Head of caudate nucleus (tissue), 42 donors: ENCODE measurements at regions not wholly inside any gene's neighbourhood (a gene's known extent, or its start where the extent isn't known, plus 50 kb on each side); places are given as distances from the start of the nearest gene placed in this dataset.
A peak's percentile ranks its signal among the peaks of the same experiment; 100 is the strongest.

Experiments
- DNase-seq, 42 donors: peaks; one replicate each; pipeline versions ENCODE4 v3.0.0 to v3.0.0-alpha.2; 2020 to 2021; ENCODE audit warnings: mixed read lengths in 7 of 42
- intact Hi-C: fragments of 100-400 bp; cut with DNase I; formaldehyde crosslinking; loops from one replicate; pipeline ENCODE4 v1.15.0; 2022

DNA sequence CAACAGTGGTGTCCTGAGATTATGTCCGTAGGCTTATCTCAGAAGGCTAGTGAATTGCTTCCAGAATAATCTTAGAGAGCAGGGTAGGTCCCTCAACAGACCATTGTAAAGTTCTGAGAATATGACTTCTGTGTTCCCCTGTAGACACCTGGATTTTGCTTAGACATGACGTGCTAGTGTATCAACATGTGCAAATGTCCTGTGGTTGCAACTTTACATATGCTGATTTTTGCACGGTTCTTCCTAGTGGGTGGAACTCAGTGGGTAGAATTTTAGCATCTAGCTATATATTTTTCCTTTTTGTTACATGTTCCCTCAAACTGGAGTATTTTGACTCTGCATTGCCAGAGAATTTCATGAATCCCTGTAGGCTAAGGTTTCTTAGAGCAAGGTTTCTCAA, 459.2 kb downstream of the RNF144B start:
- DNase-seq: no peak
- intact Hi-C loops: no loop called here

DNA sequence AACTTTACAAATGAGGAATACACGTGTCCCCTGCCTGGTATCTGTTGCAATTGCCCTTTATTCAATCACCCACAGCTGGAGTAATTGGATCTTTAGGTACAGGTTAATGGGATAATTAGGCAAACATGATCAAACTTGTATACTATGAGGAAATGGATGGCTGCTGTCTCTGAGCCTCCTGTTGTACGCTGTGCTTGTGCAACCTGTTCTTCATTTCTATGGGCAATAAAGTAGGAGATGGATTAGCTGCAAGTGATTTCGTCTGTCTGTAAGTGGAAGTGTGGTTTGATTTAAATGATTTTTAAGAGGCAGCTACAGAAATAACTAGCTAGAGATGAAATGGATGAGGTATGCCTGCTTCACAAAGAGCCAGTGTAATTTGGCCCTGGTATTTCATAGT, 474.1 kb downstream of the RNF144B start:
- DNase-seq: no peak
- intact Hi-C loops: no loop called here

DNA sequence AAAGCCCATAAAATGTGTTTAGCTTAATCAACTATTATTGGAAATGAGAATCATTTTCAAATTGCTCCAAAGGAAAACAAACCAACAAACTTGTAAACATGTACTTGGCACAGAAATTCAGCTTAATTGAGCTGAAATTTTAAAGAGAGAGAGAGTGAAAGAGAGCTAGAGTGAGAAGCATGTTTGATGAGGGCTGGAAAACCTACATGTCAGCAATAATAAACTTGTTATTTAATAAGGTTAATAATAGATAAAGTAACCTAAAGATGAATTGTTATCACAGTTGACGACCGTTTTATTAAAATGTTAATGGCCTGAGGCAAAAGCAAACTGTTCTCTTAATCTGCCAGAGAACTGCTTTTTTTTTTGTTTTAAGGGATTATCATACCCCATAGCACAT, 496.1 kb downstream of the RNF144B start:
- no peak for DNase-seq
- intact Hi-C loops: no loop called here

DNA sequence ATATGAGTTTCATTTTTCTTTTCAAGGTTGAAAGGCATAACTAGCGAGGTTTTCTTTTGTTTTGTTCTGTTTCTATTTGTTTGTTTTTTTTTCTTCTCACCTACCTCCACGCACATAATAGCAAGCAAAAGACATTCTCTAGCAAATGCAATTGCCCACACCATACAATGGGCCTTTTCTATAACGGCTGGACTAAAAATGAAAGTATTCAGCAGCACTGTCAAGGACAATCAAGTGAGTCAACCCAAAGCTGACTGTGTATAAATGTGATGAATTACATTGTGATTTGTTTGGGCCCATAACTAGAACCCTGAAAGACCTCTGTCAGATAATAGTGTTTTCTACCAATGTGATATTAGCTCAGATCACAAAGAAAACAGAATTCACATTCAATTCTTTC, 496.7 kb downstream of the RNF144B start:
- peak in 3 of 42 donors; percentile 5 to 48 (median 18) for DNase-seq
- intact Hi-C loops: no loop called here

DNA sequence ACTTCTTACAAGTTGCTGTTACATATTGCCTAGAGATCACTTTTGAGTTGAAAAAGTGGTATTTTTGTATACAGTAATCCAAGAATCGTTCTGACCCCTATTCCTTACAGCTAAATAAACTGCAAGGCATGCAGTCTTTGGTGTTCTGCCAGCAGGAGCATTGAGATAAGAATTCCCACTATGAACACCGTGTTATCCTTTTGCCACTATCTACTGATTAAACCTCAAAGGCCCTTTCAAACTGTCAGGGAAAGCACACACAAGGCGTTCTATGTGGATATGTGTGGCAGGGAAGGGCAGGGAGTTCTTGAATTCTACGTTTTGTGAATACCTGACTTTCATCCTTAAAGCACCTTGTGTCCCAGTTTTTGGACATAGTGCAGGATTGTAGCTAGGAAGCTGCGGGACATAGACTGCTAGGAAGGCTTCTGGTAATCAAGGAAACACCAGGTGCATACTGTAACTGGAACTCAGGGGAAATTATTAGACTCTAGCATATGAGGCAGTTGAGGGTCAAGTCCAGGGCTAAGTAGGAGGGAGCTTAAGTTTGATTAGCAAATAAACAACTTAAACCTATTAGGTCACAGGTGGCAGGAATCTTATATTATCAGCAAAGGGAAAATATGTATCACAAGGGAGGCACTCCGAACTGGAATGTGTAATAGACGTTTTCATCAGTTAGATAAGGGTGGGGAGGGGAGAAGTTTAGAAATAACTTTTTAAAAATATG, 506.6 kb downstream of the RNF144B start:
- DNase-seq: no peak
- intact Hi-C loops: no loop called here

DNA sequence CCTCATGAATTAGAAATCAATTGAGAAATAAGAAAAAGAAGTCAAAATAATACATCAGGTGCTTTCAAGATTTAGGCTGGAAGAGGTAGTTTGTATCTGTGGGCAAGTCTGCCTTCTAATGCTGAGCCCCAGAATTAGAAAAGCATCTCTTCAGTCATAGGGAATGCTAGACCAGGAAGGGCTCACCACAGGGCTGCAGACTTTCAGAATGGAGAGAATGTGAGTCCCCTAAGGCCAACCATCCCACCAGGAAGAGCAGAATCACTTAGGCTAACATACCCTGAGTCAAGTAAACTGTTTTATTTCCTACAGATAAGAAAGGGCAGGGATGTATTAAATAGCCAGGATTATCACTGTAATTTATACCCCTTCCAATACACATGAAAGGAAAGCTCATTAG, 510.2 kb downstream of the RNF144B start:
- DNase-seq: no peak
- intact Hi-C loops: no loop called here

DNA sequence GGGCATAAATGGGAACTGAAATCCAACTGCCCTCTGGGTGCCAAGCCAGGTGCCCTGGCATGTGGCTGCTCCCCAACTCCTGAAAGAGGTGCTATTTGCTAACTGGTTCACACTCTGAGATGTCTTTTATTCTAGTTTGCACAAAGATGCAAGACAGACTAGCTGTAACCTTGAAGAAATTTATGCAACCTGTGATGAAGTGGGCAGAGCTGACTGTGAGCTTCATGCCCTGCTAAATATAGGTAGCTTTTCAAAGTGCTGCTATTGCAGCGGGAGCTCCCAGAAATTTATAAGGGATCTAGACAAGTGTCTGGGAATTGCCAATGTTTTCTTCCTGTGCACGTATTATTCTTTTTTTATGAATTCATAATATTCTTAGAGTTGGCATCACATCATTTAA, 517.5 kb downstream of the RNF144B start:
- intact Hi-C loops: no loop called here
- DNase-seq: peak in 30 of 42 donors; percentile 1 to 81 (median 22)

DNA sequence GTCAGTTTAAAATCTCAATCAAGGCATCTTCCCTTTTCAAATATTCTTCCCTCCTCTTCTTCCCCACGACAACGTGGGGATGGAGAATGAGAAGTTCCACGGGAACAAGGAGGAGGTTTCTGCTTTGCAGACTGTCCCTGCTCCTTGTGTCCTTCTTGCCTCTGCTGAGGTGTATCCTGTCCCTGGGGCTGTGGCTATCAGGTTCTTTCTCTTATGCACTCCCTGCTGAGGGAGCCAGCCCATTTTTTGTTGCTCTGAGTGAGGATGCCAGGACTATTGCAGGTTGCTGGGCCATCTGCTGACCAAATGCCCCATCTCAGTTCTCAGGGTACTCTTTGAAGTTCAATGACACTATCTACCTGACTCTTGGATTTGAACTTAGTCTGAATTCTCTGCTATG, 533.6 kb downstream of the RNF144B start:
- intact Hi-C loops: no loop called here
- no peak for DNase-seq

DNA sequence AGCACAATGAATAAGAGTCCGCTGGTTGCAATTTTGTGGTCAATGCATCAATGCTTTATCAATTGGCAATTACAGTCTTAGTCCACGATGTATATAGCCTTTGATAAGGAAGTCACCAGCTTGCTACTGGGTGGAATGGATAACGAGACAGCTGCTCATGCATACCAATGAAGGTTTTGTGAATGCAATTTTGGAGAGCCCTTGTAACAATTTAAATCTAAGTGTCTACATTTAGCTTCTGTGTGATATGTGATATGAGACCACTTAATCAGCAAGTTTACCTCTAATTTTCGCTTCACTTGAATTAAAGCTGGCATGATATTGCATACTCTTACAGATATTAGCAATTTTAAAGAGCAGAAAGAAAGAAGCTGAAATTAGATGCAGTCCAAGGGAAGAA, 543.9 kb downstream of the RNF144B start:
- intact Hi-C loops: no loop called here
- DNase-seq: no peak

DNA sequence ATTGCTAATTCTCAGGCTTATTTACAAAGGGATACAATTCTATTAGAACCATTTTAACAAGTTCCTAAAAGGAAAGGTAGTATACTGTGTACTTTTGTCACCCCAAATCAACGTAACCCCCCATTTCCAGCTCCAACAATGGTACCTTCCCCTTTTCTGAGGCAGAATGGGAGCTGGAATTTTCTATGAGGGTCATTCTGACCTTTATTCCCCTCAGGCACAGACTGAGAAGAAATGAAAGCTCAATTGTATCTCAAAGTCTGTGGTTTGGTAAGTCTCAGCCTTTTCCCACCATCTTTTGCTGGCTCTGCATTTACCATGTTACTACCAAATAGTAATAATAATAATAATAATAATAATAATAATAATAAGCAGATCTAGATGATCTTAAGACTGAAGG, 571.0 kb downstream of the RNF144B start:
- intact Hi-C loops: no loop called here
- DNase-seq: no peak

DNA sequence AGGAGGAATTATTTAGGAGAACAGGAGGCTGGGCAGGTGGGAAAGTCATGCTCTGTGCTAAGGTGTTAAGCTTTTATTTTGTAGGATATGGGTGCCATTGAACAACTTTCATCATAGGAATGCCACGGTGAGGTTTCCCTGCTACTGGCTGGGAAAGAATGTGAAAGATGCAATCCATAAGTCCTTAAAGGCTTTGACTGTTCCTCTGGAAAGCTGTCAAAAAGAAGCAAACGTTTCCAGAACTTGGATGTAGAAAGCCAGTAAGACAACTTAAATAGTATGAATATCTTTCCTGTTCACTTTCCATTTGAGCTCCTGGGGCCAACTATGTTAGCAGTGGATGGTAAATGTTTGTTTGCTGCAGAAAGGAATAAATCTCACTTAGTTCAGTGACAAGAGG, 574.4 kb downstream of the RNF144B start:
- intact Hi-C loops: no loop called here
- DNase-seq: no peak

DNA sequence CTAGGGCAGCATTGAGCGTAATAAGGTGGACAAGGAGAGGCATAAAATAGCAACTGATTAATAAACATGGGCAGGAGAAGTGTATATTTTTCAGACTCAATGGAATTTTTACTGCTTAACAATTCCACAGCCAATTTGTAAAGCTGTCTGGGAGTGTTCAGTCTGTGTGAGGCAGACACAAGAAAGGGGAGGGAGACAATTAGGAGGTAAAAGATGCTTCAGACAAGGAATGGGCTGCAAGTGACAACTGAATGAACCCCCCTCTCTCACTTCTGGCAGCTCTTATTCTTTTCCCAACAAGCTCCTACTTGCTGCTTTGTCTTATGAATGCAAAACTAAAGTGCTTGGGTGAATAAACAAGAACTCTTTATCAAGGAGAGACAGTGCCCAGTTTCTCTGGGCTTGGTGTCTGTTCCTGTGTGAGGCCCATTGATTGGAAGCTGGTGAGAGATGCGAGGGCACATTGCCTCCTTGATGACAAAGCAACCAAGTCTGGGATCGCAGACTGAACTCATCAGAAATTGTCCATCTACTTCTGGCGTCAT, 575.3 kb downstream of the RNF144B start:
- peak in 5 of 42 donors; percentile 2 to 24 (median 8) for DNase-seq
- intact Hi-C loops: no loop called here

DNA sequence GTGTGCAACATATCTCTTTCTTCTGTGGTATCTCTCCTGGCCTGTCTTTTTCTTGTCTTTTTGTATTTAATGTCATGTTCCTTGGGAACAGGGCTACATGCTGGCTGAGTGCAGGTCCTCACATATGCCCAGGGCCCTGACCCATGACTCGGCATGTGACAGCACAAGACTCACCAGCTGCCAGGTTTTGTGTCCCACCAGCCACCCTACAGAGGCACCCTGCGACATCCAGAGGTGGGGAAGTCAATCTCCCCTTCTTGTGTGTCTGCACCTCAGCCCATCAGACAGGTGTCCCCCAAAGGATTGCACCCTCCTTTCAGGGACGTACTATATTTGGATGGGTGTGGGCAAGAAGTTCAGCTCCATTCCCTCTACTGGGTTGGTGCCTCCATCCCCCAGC, 576.3 kb downstream of the RNF144B start:
- intact Hi-C loops: no loop called here
- no peak for DNase-seq

DNA sequence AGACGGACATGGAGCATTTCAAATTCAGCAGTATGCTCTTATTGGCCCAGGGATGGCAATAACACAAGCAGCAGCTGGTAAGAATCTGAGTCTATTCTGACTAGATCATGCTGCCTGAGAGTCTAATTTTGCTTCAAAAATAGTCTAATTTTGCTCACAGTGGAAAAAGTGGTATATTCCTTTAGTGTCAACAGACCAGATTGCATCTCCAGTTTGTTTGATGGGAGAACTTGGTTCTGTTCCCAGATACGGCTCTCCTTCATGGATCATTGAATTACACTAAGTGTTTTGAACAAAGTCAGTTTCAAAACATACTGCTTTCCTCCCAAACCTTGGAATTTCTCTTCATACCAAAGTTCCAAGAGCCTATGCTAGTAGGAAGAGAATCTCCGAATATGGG, 586.1 kb downstream of the RNF144B start:
- intact Hi-C loops: no loop called here
- DNase-seq: no peak

DNA sequence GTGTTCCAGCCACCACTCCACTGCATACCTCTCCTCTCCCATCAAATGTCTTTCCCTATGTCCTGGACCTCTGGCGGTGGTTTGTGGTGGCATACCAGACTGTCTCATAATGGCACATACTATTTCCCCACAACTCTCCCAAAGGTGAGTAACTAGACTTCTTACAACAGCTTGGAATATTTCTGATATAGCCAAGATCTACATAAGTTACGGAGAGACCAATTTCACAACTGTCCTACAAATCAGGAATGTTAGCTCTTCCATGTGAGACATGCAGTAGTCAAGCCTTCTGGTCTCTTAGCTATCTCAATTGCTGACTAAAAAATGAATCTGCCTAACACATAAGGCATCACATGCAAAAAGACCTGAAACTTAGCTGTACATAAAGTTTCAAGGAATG, 588.9 kb downstream of the RNF144B start:
- no peak for DNase-seq
- intact Hi-C loops: no loop called here

DNA sequence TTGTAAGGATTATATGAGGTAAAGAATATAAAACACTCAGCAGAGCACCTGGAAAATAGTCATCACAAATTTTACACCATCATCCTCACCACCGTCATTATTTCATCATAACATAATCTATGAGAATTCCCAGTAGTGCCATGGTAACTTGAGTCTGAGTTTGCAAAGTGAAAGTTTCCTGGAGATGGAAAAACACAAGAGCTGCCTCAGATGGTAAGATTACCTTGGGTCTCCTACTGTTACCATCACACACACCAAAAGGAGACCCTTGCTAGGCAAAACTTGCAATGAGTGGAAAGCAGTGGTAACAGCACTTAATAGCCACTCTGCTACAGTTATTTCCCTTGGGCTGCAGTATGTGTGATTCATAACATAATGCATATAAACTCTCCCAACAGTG, 589.8 kb downstream of the RNF144B start:
- intact Hi-C loops: no loop called here
- DNase-seq: no peak

DNA sequence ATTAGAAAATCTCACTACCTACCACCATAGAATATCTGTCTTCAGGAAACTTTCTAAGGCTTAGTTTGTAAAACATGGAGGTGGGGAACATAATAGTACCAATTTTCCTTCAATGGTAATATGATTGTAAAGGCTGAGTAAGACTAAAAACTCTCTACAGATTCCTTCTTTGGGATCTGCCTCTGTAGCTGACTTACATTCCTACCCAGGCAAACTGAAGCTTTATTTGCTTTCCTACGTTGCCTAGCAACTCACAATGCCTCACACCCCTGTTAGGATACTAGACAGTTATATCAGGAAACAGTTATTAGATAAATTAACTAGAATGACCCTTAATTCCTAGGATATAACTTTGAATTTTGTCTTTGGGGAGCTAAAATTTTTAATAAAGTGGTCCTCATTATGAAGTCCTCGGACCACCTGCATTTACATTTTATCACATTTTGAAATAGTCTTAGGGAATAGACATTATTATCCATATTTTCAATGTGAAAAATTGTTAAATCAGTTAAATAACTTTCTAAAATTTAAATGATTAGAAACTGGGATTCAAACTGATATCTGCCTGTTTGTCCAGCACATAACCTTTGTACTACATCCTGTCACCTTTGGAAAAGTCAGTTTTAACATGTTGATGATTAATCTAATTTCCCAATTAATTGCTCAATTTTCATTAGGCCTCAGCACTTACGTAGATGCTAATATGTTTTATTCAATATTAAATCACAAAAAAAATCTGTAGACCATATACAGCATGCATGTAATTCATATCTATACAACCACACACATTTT, 591.4 kb downstream of the RNF144B start:
- intact Hi-C loops: no loop called here
- DNase-seq: peak in 1 of 42 donors; percentile 17

DNA sequence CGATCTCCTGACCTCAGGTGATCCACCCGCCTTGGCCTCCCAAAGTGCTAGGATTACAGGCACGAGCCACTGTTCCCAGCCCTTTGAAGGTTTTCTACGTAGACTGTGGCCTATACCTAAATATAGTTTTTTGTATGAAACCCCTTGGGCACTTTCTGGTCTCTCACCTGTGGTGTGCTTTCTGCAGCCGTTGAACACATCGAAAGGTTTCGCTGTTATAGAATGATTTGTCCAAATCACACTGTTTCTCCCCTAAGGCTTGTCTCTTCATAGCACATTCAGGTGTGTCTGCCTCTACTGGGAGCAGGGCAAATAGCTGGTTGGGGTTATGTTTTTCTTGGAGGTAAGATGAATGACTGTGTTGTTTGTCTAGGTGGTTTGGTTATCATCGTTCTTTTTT, 597.9 kb downstream of the RNF144B start:
- intact Hi-C loops: no loop called here

DNA sequence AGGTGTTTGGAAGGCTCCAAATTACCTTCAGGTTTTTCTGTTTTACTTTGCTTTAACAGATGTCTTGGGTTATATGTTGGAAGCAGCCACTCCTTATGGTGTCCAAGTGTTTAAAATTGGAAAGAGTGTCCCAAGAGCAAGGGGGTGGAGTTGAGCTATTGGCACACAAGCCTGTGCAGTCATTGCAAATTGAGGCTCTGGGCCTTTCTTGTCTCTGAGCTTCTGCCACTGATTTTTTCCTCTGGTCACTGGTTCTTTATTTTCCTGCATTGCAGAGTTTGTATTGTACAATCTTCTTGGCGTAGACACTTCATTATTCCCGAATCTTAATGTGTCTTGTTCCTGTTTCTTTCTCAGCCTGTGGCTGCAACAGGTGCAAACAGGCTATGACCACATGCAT, 598.8 kb downstream of the RNF144B start:
- no peak for DNase-seq
- intact Hi-C loops: no loop called here

More for the DNA sequence above, 597.9 kb downstream of the RNF144B start:
- DNase-seq: no peak

DNA sequence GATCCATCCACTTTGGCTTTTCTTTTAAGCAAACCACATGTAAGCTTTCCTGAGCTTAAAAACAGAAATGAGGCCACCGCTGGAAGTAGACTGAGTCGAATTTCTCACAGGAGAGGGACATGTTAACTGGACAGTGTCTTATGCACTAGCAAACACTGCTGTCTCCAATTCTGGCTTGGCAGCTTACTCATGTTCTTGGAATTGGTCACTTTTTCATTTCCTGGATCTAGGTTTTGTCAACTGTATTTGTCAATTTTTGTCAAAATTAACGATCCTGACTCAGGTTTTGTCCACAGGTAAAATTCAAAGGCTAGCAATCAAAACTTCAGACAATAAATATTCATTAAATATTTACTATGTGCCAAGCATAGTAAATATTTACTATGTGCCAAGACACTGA, 601.5 kb downstream of the RNF144B start:
- intact Hi-C loops: no loop called here
- no peak for DNase-seq
